Vagina (tissue), 2 donors: ENCODE measurements at regions not wholly inside any gene's neighbourhood (a gene's known extent, or its start where the extent isn't known, plus 50 kb on each side); places are given as distances from the start of the nearest gene placed in this dataset.

Experiments
- DNase-seq, 2 donors: peaks; one replicate each; pipeline ENCODE4 v3.0.0-alpha.2; 2017; ENCODE audit errors: extremely low spot score in 2 of 2
- H3K27ac ChIP-seq: fragments of 200-600 bp; sonication (generic); one replicate; pipeline ENCODE4 v1.5.1; 2019
- H3K27me3 ChIP-seq: fragments of 200-600 bp; sonication (generic); one replicate; pipeline ENCODE4 v1.5.1; 2019
- H3K36me3 ChIP-seq, 2 donors: fragments of 200-600 bp; sonication (generic); one replicate each; pipeline ENCODE4 v1.5.1; 2017 to 2019
- H3K4me1 ChIP-seq: fragments of 200-600 bp; sonication (generic); one replicate; pipeline ENCODE4 v1.5.1; 2019
- H3K4me3 ChIP-seq, 2 donors: fragments of 200-600 bp; sonication (generic); 1 replicate in 1 of 2; 2 replicates in 1 of 2; pipeline ENCODE4 v1.5.1; 2016 to 2019
- H3K9me3 ChIP-seq: fragments of 200-600 bp; sonication (generic); one replicate; pipeline ENCODE4 v1.5.1; 2019
- CTCF ChIP-seq, 3 experiments: fragments of 450-650 bp in 2 of 3; fragments of 200-600 bp in 1 of 3; sonication (generic) in 1 of 3; IDR thresholded peaks; one replicate each; pipeline ENCODE4 v1.5.1; 2017 to 2019; ENCODE audit warnings: antibody characterized with exemption in 3 of 3, mild to moderate bottlenecking in 2 of 3, moderate library complexity in 2 of 3
- POLR2A ChIP-seq, 2 donors: fragments of 450-650 bp; IDR thresholded peaks; one replicate each; pipeline ENCODE4 v1.6.1; 2017; ENCODE audit warnings: antibody characterized with exemption in 2 of 2, mild to moderate bottlenecking in 2 of 2, moderate library complexity in 2 of 2
- POLR2AphosphoS5 ChIP-seq, 2 donors: sonication (generic); formaldehyde crosslinking; IDR thresholded peaks; one replicate each; pipeline ENCODE4 v1.9.0; 2017; ENCODE audit warnings: antibody characterized with exemption in 2 of 2, mild to moderate bottlenecking in 2 of 2, low read depth in 1 of 2; ENCODE audit not compliant: insufficient read depth in 1 of 2
- intact Hi-C: fragments of 100-400 bp; cut with DNase I; formaldehyde crosslinking; loops from one replicate; pipeline ENCODE4 v1.15.1; 2023

GRCh38 chr18:42306594-42306980, 351.6 kb downstream of the PIK3C3 start:
- no peaks in the 10 kb centered on the region for H3K9me3 ChIP-seq
- no peak overlapping the region for H3K27ac ChIP-seq
- intact Hi-C loops: no loop called here
- no peak overlapping the region for H3K4me3 ChIP-seq
- no peaks in the 10 kb centered on the region for H3K27me3 ChIP-seq
- TF ChIP-seq POLR2A (IDR thresholded peaks at IDR 0.05) (no peak), CTCF (IDR thresholded peaks at IDR 0.05) (no peak), POLR2AphosphoS5 (IDR thresholded peaks at IDR 0.05; ENCODE audit: insufficient read depth in 1 of 2, low read depth in 1 of 2) (no peak)
- no peak for DNase-seq
- H3K36me3 ChIP-seq: no peaks in the 10 kb centered on the region
- no peaks in the 10 kb centered on the region for H3K4me1 ChIP-seq

GRCh38 chr18:42310956-42311355, 355.9 kb downstream of the PIK3C3 start:
- Histone ChIP-seq H3K27ac (no peak overlapping the region), H3K36me3 (no peaks in the 10 kb centered on the region), H3K4me3 (no peak overlapping the region), H3K4me1 (no peaks in the 10 kb centered on the region), H3K27me3 (no peaks in the 10 kb centered on the region), H3K9me3 (no peaks in the 10 kb centered on the region)
- TF ChIP-seq CTCF (IDR thresholded peaks at IDR 0.05): no peak
- TF ChIP-seq POLR2A (IDR thresholded peaks at IDR 0.05): no peak
- intact Hi-C loops: no loop called here
- DNase-seq: no peak

GRCh38 chr18:42326752-42327151, 371.7 kb downstream of the PIK3C3 start:
- Histone ChIP-seq H3K9me3 (no peaks in the 10 kb centered on the region), H3K4me1 (no peaks in the 10 kb centered on the region), H3K27ac (no peak overlapping the region), H3K27me3 (no peaks in the 10 kb centered on the region), H3K36me3 (no peaks in the 10 kb centered on the region), H3K4me3 (no peak overlapping the region)
- no peak for DNase-seq
- intact Hi-C loops: no loop called here
- TF ChIP-seq CTCF (IDR thresholded peaks at IDR 0.05): no peak
- TF ChIP-seq POLR2AphosphoS5 (IDR thresholded peaks at IDR 0.05; ENCODE audit: insufficient read depth in 1 of 2, low read depth in 1 of 2): no peak
- no peak for TF ChIP-seq POLR2A (IDR thresholded peaks at IDR 0.05)

- no peak overlapping the region for H3K27ac ChIP-seq
- no peaks in the 10 kb centered on the region for H3K27me3 ChIP-seq
- no peak overlapping the region for H3K4me3 ChIP-seq
- no peaks in the 10 kb centered on the region for H3K36me3 ChIP-seq
- no peaks in the 10 kb centered on the region for H3K9me3 ChIP-seq
- TF ChIP-seq POLR2A (IDR thresholded peaks at IDR 0.05) (no peak), POLR2AphosphoS5 (IDR thresholded peaks at IDR 0.05; ENCODE audit: insufficient read depth in 1 of 2, low read depth in 1 of 2) (no peak), CTCF (IDR thresholded peaks at IDR 0.05) (no peak)
- DNase-seq: no peak
- H3K4me1 ChIP-seq: no peaks in the 10 kb centered on the region
- intact Hi-C loops: no loop called here
Measured at GRCh38 chr18:42328931-42329330, 373.9 kb downstream of the PIK3C3 start.

- H3K36me3 ChIP-seq: no peaks in the 10 kb centered on the region
Measured at GRCh38 chr18:42330296-42330695, 375.3 kb downstream of the PIK3C3 start.

More at GRCh38 chr18:42330296-42330695, 375.3 kb downstream of the PIK3C3 start:
- DNase-seq: no peak
- Histone ChIP-seq H3K9me3 (no peaks in the 10 kb centered on the region), H3K4me3 (no peak overlapping the region), H3K4me1 (no peaks in the 10 kb centered on the region), H3K27ac (no peak overlapping the region), H3K27me3 (no peaks in the 10 kb centered on the region)
- intact Hi-C loops: no loop called here
- TF ChIP-seq POLR2AphosphoS5 (IDR thresholded peaks at IDR 0.05; ENCODE audit: insufficient read depth in 1 of 2, low read depth in 1 of 2) (no peak), CTCF (IDR thresholded peaks at IDR 0.05) (no peak), POLR2A (IDR thresholded peaks at IDR 0.05) (no peak)
